Right lobe of liver (tissue), 4 donors: ENCODE measurements at regions not wholly inside any gene's neighbourhood (a gene's known extent, or its start where the extent isn't known, plus 50 kb on each side); places are given as distances from the start of the nearest gene placed in this dataset.

Source experiments
- POLR2A ChIP-seq: fragments of 450-650 bp; IDR thresholded peaks from one replicate; pipeline ENCODE4 v1.6.1; 2017; ENCODE audit warnings: antibody characterized with exemption, mild to moderate bottlenecking
- TF ChIP-seq, protein P1 (sequence below), 4 donors: fragments of 200-600 bp in 3 of 4; fragments of 450-650 bp in 1 of 4; IDR thresholded peaks; one replicate each; pipeline versions ENCODE4 v1.5.1 to v1.8.0; 2016 to 2022; ENCODE audit warnings: antibody characterized with exemption in 4 of 4, mild to moderate bottlenecking in 2 of 4
- donor health status: DM: no; HTN: no; CAD: no.
- donor health status: DM: no; HTN: no; CAD: no.
- donor health status: DM: no; HTN: yes; CAD: no.

DNA sequence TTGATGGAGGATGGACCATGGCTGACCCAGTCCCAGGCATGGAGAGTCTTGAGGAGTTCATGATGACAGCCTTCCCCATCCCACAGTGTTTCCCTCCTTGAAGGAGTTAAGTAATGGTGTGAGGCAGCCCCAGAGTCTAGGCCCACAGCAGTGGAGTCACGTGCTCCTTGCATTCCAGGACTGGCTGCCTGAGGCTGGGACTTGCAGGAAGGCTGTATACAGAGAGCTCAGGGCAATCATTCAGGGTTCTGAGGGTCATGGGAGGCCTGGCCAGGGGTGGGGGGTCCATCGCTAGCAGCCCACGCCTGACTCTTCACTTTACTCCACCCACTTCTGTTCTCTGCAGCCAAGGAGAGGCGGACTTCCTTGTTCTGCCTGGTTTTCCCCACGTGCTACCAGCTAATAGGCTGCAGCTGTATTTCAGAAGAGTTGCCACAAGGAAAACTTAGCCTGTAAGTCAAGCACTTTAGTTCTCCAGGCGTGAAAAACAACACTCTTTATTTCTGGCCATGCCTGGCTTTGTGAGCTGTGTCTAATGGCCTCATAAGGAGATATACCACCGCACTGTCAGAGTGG, 272.5 kb downstream of the DHX35 start:
- TF ChIP-seq POLR2A: no peak
- TF ChIP-seq, protein P1, sequence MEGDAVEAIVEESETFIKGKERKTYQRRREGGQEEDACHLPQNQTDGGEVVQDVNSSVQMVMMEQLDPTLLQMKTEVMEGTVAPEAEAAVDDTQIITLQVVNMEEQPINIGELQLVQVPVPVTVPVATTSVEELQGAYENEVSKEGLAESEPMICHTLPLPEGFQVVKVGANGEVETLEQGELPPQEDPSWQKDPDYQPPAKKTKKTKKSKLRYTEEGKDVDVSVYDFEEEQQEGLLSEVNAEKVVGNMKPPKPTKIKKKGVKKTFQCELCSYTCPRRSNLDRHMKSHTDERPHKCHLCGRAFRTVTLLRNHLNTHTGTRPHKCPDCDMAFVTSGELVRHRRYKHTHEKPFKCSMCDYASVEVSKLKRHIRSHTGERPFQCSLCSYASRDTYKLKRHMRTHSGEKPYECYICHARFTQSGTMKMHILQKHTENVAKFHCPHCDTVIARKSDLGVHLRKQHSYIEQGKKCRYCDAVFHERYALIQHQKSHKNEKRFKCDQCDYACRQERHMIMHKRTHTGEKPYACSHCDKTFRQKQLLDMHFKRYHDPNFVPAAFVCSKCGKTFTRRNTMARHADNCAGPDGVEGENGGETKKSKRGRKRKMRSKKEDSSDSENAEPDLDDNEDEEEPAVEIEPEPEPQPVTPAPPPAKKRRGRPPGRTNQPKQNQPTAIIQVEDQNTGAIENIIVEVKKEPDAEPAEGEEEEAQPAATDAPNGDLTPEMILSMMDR (IDR thresholded peaks at IDR 0.05): no peak
